Endothelial cell (in vitro differentiated cells): ENCODE measurements at regions not wholly inside any gene's neighbourhood (a gene's known extent, or its start where the extent isn't known, plus 50 kb on each side); places are given as distances from the start of the nearest gene placed in this dataset.

Source experiments
- DNase-seq: peaks from one replicate; pipeline ENCODE4 v3.0.0; 2021; ENCODE audit warnings: low spot score
- H3K27ac Mint-ChIP-seq: one replicate; pipeline ENCODE4 v1.8.0; 2021; ENCODE audit warnings: mixed read lengths, inconsistent platforms; ENCODE audit not compliant: unreplicated experiment
- H3K27me3 Mint-ChIP-seq: one replicate; pipeline ENCODE4 v1.8.0; 2021; ENCODE audit warnings: mild to moderate bottlenecking, moderate library complexity, mixed read lengths, inconsistent platforms; ENCODE audit not compliant: unreplicated experiment
- H3K36me3 Mint-ChIP-seq: one replicate; pipeline ENCODE4 v1.8.0; 2021; ENCODE audit warnings: mild to moderate bottlenecking, low read depth, mixed read lengths, inconsistent platforms; ENCODE audit not compliant: unreplicated experiment
- H3K4me1 Mint-ChIP-seq: one replicate; pipeline ENCODE4 v1.8.0; 2021; ENCODE audit warnings: mild to moderate bottlenecking, mixed read lengths, inconsistent platforms; ENCODE audit not compliant: unreplicated experiment
- H3K4me3 Mint-ChIP-seq: one replicate; pipeline ENCODE4 v1.8.0; 2021; ENCODE audit warnings: mild to moderate bottlenecking, mixed read lengths, inconsistent platforms; ENCODE audit not compliant: unreplicated experiment
- H3K9me3 Mint-ChIP-seq: one replicate; pipeline ENCODE4 v1.8.0; 2021; ENCODE audit warnings: mixed read lengths, inconsistent platforms; ENCODE audit not compliant: unreplicated experiment
- TF ChIP-seq, protein P1 (sequence below): fragments of 200-600 bp; sonication (generic); IDR thresholded peaks from one replicate; pipeline ENCODE4 v1.5.0; 2021; ENCODE audit warnings: antibody characterized with exemption; ENCODE audit not compliant: unreplicated experiment

DNA sequence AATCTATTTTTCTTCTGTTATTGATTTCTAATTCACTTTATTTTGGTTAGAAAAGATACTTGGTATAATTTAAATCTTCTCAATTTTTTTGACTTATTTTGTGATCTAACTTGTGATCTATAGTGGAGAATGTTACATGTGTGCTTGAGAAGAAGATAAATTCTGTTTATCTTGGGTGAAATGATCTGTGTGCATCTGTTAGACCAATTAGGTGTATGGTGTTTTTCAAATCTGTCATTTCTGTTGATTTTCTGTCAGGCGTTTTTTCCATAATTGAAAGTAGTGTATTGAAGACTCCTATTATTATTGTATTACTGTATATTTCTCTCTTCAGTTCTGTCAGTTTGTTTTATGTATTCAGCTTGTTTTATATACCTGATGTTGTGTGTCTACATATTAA is 1668.3 kb downstream of the PLA2G4A start:
- TF ChIP-seq, protein P1, sequence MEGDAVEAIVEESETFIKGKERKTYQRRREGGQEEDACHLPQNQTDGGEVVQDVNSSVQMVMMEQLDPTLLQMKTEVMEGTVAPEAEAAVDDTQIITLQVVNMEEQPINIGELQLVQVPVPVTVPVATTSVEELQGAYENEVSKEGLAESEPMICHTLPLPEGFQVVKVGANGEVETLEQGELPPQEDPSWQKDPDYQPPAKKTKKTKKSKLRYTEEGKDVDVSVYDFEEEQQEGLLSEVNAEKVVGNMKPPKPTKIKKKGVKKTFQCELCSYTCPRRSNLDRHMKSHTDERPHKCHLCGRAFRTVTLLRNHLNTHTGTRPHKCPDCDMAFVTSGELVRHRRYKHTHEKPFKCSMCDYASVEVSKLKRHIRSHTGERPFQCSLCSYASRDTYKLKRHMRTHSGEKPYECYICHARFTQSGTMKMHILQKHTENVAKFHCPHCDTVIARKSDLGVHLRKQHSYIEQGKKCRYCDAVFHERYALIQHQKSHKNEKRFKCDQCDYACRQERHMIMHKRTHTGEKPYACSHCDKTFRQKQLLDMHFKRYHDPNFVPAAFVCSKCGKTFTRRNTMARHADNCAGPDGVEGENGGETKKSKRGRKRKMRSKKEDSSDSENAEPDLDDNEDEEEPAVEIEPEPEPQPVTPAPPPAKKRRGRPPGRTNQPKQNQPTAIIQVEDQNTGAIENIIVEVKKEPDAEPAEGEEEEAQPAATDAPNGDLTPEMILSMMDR = no peak
- H3K4me1 Mint-ChIP-seq = no peaks in the 10 kb centered on the region
- H3K27ac Mint-ChIP-seq = no peak overlapping the region
- no peak for DNase-seq
- no peaks in the 10 kb centered on the region for H3K9me3 Mint-ChIP-seq
- no peaks in the 10 kb centered on the region for H3K27me3 Mint-ChIP-seq
- H3K36me3 Mint-ChIP-seq = no peaks in the 10 kb centered on the region
- no peak overlapping the region for H3K4me3 Mint-ChIP-seq

DNA sequence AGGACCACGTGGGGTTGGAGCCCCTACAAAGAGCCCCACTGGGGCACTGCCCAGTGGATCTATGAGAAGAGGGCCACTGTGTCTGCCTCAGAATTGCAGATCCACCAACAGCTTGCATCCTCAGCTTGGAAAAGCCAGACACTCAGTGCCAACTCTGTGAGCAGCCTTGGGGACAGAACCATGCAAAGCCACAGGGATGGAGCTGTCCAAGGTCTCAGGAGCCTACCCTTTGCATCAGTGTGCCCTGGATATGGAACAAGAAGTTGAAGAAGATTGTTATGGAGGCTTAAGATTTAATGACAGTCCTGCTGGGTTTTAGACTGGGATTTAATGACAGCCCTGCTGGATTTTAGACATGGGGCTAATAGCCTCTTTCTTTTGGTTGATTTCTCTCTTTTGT is 1670.9 kb downstream of the PLA2G4A start:
- Mint-ChIP-seq H3K9me3 (no peaks in the 10 kb centered on the region), H3K27ac (no peak overlapping the region), H3K4me3 (no peak overlapping the region), H3K4me1 (no peaks in the 10 kb centered on the region), H3K27me3 (no peaks in the 10 kb centered on the region), H3K36me3 (no peaks in the 10 kb centered on the region)
- DNase-seq = no peak
- TF ChIP-seq, protein P1 = no peak

DNA sequence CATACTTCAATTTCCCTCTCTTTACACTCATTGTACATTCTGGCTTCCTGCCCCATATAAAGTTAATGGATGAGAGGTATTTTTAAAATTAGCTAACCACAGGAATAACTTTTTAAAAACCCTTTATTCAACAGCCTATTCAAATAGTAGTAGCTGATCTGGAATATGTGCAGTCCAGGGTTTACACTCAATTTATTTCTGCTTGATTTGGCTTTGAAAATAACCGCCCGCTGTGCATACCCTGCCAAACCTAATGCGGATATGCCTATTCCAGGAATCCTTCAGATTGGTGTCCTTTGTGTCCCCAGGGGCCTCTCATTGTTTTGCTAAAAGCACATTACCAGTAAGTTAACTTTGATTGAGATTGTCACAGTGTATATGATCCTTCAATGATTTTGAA is 1686.2 kb downstream of the PLA2G4A start:
- H3K27ac Mint-ChIP-seq = no peak overlapping the region
- H3K27me3 Mint-ChIP-seq = no peaks in the 10 kb centered on the region
- H3K9me3 Mint-ChIP-seq = no peaks in the 10 kb centered on the region
- TF ChIP-seq, protein P1 = no peak
- H3K4me1 Mint-ChIP-seq = no peaks in the 10 kb centered on the region
- no peaks in the 10 kb centered on the region for H3K36me3 Mint-ChIP-seq
- DNase-seq = no peak
- no peak overlapping the region for H3K4me3 Mint-ChIP-seq

DNA sequence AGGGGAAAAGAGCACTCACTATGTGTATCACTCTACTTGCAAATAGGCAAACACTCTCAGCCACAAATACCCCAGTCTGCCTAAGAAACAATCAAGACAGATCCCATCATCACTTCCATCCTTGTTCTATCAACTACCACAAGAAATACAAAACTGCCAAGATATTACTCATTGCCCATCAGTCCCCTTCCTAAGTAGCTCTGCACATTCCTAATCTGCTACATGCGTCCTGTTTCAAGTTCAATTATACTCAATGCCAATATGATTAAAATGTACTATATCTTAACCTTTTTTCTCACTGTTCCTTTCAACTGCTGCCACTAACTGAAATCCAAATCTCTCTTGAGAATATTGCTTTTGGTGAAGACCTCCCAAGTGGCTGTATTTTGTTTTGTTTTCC is 1688.4 kb downstream of the PLA2G4A start:
- DNase-seq = no peak
- no peaks in the 10 kb centered on the region for H3K9me3 Mint-ChIP-seq
- H3K27me3 Mint-ChIP-seq = no peaks in the 10 kb centered on the region
- TF ChIP-seq, protein P1 = no peak
- H3K4me3 Mint-ChIP-seq = no peak overlapping the region
- no peaks in the 10 kb centered on the region for H3K4me1 Mint-ChIP-seq
- H3K27ac Mint-ChIP-seq = no peak overlapping the region
- H3K36me3 Mint-ChIP-seq = no peaks in the 10 kb centered on the region

DNA sequence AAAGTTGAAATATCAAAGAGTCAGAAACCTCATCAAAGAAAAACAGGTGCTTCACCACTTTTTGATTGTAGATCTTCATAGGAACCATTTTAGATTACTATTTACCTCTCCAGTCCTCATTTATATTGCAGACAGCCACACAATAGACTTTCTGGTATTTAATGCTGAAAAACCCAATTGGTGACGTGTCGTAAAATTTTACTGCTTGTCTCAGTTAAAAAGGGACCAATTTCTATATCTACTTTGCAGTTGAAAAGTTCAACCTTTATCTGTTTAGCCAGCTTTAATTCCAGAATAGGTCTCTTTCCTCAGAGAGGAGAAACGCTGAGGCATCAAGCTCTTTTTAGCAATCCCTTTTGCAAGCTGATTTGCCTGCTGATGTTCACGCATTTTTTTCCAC is 1722.4 kb downstream of the PLA2G4A start:
- DNase-seq = no peak
- H3K4me1 Mint-ChIP-seq = no peaks in the 10 kb centered on the region
- H3K27me3 Mint-ChIP-seq = no peaks in the 10 kb centered on the region
- H3K27ac Mint-ChIP-seq = no peak overlapping the region
- no peaks in the 10 kb centered on the region for H3K36me3 Mint-ChIP-seq
- no peak overlapping the region for H3K4me3 Mint-ChIP-seq
- TF ChIP-seq, protein P1 = no peak
- H3K9me3 Mint-ChIP-seq = no peaks in the 10 kb centered on the region
